Epithelial cell of proximal tubule (primary cell): ENCODE measurements at regions not wholly inside any gene's neighbourhood (a gene's known extent, or its start where the extent isn't known, plus 50 kb on each side); places are given as distances from the start of the nearest gene placed in this dataset.
"Not testable (repeated sequence)": the region's sequence is repeated elsewhere in the genome, so short reads cannot be mapped to it uniquely, and the experiment has no call there.

Source experiments
- DNase-seq: peaks from one replicate; pipeline ENCODE4 v3.0.0-alpha.2; 2011; ENCODE audit warnings: low read depth
- H3K4me3 ChIP-seq: 2 replicates; pipeline ENCODE4 v1.5.1; 2011; ENCODE audit warnings: low read depth, mild to moderate bottlenecking, low read length
- TF ChIP-seq, protein P1 (sequence below): conservative IDR thresholded peaks from 2 replicates; pipeline ENCODE4 v1.5.1; 2012; ENCODE audit warnings: low read depth, mild to moderate bottlenecking, low read length

- not testable (repeated sequence) for H3K4me3 ChIP-seq, DNase-seq
Observed at GRCh38 chr1:145553795-145554194, 54.0 kb upstream of the GPR89A start.

- no peak for DNase-seq
- TF ChIP-seq, protein P1, sequence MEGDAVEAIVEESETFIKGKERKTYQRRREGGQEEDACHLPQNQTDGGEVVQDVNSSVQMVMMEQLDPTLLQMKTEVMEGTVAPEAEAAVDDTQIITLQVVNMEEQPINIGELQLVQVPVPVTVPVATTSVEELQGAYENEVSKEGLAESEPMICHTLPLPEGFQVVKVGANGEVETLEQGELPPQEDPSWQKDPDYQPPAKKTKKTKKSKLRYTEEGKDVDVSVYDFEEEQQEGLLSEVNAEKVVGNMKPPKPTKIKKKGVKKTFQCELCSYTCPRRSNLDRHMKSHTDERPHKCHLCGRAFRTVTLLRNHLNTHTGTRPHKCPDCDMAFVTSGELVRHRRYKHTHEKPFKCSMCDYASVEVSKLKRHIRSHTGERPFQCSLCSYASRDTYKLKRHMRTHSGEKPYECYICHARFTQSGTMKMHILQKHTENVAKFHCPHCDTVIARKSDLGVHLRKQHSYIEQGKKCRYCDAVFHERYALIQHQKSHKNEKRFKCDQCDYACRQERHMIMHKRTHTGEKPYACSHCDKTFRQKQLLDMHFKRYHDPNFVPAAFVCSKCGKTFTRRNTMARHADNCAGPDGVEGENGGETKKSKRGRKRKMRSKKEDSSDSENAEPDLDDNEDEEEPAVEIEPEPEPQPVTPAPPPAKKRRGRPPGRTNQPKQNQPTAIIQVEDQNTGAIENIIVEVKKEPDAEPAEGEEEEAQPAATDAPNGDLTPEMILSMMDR: no peak
- H3K4me3 ChIP-seq: no peak overlapping the region
Observed at GRCh38 chr1:145545055-145545454, 62.7 kb upstream of the GPR89A start.

DNA sequence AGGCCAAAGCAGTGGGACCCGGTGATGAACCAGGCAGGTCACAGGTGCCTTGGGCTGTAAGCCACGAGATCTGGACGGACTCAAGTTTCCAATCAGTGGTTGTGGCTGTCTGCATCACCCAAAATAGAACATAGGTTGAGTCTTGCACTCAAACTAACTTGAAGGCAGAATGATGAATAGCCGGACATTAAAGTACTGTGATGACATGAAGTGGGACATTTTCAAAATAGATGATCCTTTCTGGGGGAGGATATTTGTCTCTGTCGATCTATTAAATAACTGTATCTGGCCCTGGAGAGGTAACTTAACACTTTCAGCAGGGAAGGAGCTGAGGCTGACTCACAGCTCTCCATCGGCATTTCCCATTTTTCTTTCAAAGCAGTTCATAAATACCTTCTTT lies 66.1 kb upstream of the GPR89A start:
- not testable (repeated sequence) for DNase-seq, H3K4me3 ChIP-seq

DNA sequence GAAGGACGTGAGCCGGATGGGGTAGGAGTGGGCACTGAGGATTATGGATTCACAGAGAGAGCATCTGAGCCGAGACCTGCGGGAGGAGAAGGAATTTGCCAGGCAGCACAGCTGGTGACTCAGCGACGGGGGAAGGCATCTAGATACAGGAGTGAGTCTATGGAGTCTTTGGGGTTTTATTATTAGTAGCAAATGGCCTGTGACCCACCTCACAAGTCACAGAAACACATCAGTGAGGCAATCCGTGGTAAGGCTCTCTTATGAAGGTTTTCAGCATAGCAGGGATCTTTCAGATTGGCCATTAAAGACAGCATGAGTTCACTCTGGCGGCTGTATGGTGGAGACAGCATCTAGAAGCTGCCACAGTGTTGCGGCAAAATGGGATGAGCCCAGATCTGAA lies 66.5 kb upstream of the GPR89A start:
- H3K4me3 ChIP-seq: not testable (repeated sequence)
- DNase-seq: peak; percentile 9

- DNase-seq, H3K4me3 ChIP-seq: not testable (repeated sequence)
Observed at GRCh38 chr1:145538118-145538882, 69.5 kb upstream of the GPR89A start.

GRCh38 chr1:145537003-145537402 lies 70.8 kb upstream of the GPR89A start:
- not testable (repeated sequence) for H3K4me3 ChIP-seq, DNase-seq

- H3K4me3 ChIP-seq: not testable (repeated sequence)
Observed at GRCh38 chr1:145535461-145535860, 72.3 kb upstream of the GPR89A start.

GRCh38 chr1:145528068-145528564 lies 79.7 kb upstream of the GPR89A start:
- not testable (repeated sequence) for DNase-seq, H3K4me3 ChIP-seq

More at GRCh38 chr1:145535461-145535860, 72.3 kb upstream of the GPR89A start:
- peak; percentile 59 for DNase-seq

DNA sequence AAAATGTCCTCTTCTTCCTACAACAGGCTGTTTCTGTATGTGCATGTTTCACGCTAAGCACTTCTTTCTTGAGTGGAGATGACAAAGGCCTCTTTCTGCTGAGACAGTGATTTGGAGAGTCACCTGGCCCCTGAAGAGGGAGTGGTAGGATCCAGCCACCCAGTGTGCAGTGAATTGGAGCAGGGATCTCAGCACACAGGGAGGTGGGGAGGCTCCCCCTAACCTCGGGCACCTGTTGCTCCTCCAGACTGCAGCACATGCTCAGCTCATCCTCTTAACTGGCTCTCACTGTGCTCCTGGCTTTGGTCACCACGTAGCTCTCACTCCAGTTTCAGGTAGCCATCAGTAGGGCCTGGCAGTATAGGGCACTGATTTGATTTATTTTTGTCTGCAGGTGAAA lies 87.6 kb upstream of the GPR89A start:
- not testable (repeated sequence) for H3K4me3 ChIP-seq, DNase-seq

DNA sequence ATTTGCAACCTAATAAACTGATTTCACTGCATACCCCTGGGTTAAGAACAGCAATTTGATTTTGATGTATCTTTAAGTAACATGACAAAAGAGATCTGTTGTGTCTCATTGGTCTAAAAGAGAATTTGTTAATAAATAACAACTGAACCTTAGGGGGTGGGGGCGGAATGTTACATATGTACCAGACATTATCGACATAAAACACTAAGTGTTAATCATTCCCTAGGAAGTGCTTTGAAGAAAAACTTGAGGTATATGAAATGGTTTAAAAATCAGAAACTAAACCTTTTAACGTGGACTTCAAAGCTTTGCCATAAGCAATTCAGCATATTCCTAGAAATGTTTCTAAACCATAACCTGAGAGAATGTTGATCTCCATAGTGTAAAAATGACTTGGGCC lies 88.5 kb upstream of the GPR89A start:
- H3K4me3 ChIP-seq, DNase-seq: not testable (repeated sequence)

- H3K4me3 ChIP-seq, DNase-seq: not testable (repeated sequence)
Observed at GRCh38 chr1:145513017-145513416, 87.6 kb upstream of the NBPF20 start.

DNA sequence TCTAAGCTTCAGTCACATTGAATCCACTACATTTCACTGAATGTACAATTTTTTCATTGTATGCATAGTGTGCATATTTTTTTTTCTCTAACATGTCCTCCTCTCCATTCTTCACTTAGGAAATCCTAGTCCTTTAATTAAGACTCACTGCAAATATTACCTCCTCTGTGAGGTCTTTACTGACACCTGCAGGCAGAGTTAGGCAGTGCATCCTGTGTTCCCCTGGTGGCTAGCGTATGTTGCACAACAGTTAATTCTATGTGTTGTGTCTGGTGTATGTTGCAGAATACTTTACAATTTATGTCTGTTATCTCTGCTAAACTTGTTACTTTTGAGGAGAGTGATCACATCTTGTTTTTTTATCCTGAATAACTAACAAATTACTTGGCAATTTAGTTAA lies 82.7 kb upstream of the NBPF20 start:
- not testable (repeated sequence) for DNase-seq, H3K4me3 ChIP-seq

GRCh38 chr1:145505663-145506647 lies 80.6 kb upstream of the NBPF20 start:
- DNase-seq, H3K4me3 ChIP-seq: not testable (repeated sequence)

GRCh38 chr1:145504834-145505413 lies 79.5 kb upstream of the NBPF20 start:
- not testable (repeated sequence) for DNase-seq, H3K4me3 ChIP-seq

DNA sequence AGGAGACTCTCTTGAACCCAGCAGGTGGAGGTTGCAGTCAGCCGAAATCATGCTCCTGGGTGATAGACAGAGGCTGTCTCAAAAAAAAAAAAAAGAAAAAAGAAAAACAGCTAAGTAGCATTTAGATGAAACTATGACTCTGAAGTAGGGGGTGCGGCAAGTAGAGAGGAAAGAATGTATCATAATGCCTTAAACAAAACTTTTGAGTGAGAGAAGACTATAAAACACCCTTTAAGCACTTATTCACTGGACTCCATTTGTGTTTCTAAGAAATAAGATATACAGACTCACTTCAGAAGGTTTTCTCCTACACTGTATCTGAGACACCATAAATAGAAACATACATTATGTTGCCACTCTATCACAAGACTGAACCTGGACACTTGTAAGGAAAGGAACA lies 78.9 kb upstream of the NBPF20 start:
- not testable (repeated sequence) for DNase-seq, H3K4me3 ChIP-seq

- DNase-seq, H3K4me3 ChIP-seq: not testable (repeated sequence)
Observed at GRCh38 chr1:145500251-145500650, 74.8 kb upstream of the NBPF20 start.

GRCh38 chr1:145495077-145495871 lies 69.9 kb upstream of the NBPF20 start:
- DNase-seq: not testable (repeated sequence)

More at GRCh38 chr1:145495077-145495871, 69.9 kb upstream of the NBPF20 start:
- not testable (repeated sequence) for H3K4me3 ChIP-seq
